Posterior vena cava (tissue), 2 donors: ENCODE measurements at regions not wholly inside any gene's neighbourhood (a gene's known extent, or its start where the extent isn't known, plus 50 kb on each side); places are given as distances from the start of the nearest gene placed in this dataset.
"Not testable (repeated sequence)": the region's sequence is repeated elsewhere in the genome, so short reads cannot be mapped to it uniquely, and the experiment has no call there.

Experiments
- DNase-seq: peaks from one replicate; pipeline ENCODE4 v3.0.0-alpha.2; 2020; ENCODE audit warnings: low spot score
- intact Hi-C, 2 donors: fragments of 100-400 bp; cut with DNase I; formaldehyde crosslinking; loops; one replicate each; pipeline versions ENCODE4 v1.14.1 to v1.14.2; 2022 to 2023
- donor health status: DM: yes; HTN: yes; CAD: no.
- donor health status: DM: yes; HTN: yes; CAD: no.

DNA sequence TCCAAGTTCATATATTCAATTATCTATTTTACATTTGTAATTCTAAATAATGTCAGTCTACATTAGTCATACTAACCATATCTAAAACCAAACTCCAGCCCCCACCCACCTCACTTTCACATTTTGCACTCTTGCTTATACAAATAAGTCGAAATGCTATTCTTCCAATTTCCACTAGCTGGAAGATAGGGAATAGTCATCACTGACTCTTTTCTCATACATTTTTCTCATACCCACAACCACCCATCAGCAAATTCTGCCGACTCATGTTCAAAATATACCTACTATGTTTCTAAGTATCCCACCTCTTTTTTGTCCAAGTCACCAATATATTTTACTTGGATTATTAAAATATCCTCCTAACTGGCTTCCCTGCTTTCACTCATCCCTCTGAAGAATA, 93.2 kb upstream of the DGKB start:
- no peak for DNase-seq
- intact Hi-C loops = no loop called here

DNA sequence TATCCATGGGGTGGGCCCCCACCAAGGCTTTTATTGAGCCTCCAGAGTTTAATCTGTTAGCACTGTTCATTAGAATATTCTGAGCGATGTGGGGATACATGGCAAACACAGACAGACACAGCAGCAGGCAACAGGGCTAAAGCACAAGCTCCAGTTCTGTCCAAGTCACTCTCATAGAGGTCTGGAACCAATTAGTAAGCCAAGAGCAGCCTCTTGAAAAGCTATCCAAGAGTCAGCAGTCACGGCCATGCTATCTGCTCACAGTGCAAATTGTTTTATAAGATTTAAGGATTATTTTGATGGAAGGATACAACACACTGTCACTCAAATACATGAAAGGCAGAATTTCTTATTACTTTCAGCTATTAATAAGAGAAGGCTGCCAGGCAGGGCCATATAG, 86.4 kb upstream of the DGKB start:
- DNase-seq = no peak
- intact Hi-C loops = no loop called here

DNA sequence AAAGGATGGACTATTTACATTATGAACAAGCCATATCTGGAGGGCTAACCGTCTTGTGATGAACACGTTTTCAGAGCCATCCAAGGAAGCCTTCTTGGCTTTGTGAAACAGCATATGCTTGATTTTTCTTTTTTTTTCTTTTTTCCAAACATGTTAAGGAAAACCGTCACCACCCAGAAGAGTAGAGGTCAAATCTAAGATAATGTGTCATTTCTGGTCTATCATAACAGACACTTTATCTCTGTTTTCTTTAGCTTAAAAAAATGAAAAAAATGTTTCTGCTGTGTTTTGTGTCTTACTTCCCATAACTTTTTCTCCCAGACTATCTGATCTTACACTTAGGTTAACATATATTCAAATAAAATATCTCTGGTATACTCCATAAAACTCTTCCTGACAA, 76.1 kb upstream of the DGKB start:
- DNase-seq = no peak
- intact Hi-C loops = no loop called here

- no peak for DNase-seq
- intact Hi-C loops = no loop called here
Observed at GRCh38 chr7:14974688-14975087, 72.1 kb upstream of the DGKB start.

DNA sequence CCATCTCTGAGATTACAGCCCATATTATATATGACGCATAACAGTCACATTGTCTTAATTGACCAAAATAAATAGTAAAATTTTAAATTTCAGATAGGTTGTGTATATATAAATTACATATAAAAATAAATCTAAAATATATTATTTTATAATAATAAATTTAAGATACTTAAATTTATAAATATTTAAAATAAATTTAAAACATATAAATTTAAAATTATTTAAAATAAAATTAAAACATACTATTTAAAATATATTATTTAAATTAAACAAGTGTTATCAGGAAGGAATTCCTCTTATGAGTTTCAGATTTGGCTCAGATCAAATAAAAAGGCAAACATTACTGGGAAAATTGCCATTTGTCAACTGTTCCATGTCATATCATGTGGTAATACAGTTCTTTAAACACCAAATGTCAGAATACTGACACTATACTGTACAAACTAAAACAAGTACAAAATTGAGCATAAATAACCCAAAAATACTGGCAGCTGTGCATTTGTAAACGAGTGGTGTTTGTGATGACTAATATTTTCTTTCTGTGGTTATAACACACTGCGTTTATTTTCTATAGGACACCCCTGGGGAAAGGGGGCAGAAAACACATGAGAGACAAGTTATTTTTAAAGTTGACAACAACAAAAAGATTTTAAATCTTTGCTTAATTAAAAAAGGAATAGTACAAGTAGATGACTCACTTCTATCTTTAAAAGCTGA, 71.3 kb upstream of the DGKB start:
- intact Hi-C loops = no loop called here
- DNase-seq = no peak

DNA sequence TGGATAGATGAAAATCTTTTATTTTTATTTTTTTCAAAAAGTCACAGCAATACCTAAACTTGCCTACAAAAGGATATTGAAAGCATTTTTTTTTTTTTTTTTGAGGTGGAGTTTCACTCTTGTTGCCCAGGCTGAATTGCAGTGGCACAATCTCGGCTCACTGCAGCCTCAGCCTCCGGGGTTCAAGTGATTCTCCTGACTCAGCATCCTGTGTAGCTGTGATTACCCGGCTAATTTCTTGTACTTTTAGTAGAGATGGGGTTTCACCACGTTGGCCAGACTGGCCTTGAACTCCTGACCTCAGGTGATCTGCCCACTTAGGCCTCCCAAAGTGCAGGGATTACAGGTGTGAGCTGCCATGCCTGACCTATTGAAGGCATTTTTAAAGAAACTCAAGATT, 69.1 kb upstream of the DGKB start:
- intact Hi-C loops, DNase-seq: not testable (repeated sequence)

DNA sequence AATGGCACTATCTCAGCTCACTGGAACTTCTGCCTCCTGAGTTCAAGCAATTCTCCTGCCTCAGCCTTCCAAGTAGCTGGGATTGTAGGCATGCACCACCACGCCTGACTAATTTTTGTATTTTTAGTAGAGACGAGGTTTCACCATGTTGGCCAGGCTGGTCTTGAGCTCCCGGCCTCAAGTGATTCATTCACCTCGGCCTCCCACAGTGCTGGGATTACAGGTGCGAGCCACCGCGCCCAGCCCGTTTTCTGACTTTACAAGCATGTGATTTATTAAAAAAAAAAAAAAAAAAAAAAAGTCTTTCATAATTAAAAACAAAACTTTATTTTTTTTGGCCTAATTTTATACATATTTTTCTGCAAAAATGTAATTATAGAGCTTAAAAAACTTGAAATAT, 64.8 kb upstream of the DGKB start:
- intact Hi-C loops, DNase-seq: not testable (repeated sequence)

DNA sequence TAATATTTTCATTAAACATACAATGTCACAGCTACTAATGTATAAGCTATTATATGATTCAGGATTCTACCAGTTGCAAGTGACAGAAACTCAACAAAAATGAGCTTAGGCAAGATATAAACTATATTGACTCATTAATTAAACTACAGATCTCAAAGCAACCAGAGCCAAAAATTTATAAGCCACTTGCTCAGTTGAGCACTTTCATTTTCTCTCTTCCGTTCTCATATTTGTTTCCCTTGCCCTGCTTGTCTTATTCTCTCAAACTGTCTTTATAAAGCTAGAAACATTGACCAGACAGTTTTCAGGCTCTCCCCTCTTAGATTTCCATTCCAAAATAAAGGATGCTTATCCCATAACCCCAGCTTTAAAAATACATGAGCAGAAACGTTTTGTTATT, 60.2 kb upstream of the DGKB start:
- intact Hi-C loops = no loop called here
- no peak for DNase-seq

GRCh38 chr7:14960721-14961120, 58.2 kb upstream of the DGKB start:
- intact Hi-C loops = no loop called here
- no peak for DNase-seq

GRCh38 chr7:14959339-14959738, 56.8 kb upstream of the DGKB start:
- no peak for DNase-seq
- intact Hi-C loops = no loop called here

DNA sequence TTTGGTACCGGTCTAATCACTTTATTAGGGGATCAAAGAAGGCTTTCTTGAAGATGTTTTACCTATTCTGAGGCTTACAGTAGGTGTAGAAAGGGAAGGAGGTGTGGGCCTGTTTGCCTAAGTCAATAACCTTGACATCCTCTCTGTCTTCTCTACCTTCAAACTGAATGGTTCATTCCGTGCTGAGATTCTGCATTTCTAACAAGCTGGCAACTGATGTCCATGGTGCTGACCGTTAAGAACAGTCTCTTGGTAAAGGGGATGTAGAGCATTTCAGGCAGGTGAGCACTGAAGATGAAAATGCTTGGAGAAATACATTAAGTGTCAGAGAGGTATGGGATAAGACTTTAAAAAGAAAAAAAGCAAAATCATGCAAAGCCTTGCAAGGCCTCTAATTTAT, 51.5 kb upstream of the DGKB start:
- DNase-seq = no peak
- intact Hi-C loops = no loop called here
